GM12878 (cell line): ENCODE measurements at regions not wholly inside any gene's neighbourhood (a gene's known extent, or its start where the extent isn't known, plus 50 kb on each side); places are given as distances from the start of the nearest gene placed in this dataset.

Experiments
- ATAC-seq: fragments of 200-7000 bp; cut with Tn5 transposase; 3 replicates; pipeline ENCODE4 v1.9.1; 2020; ENCODE audit warnings: mild to moderate bottlenecking, moderate library complexity
- BruUV-seq: library from RNA; stranded (reverse); fragments of 400-500 nt; replicated peaks from 2 replicates; lab custom pipeline; 2021; lab: Mats Ljungman, UMichigan
- CTCF ChIA-PET: fragments of 300-600 bp; sonication (Branson Sonifier 250); formaldehyde crosslinking; extraction: SDS; loops from one replicate; lab custom pipeline; 2021; ENCODE audit warnings: inconsistent platforms; lab: Yijun Ruan, JAX
- POLR2A ChIA-PET: fragments of 350-600 bp; formaldehyde crosslinking; extraction: SDS; loops from one replicate; lab custom pipeline; 2021; ENCODE audit warnings: inconsistent platforms; lab: Charles Lee
- RAD21 ChIA-PET: fragments of 300-600 bp; sonication (Branson Sonifier 250); formaldehyde crosslinking; loops from one replicate; lab custom pipeline; 2023; ENCODE audit warnings: antibody characterized with exemption; ENCODE audit not compliant: unreplicated experiment; lab: Charles Lee
- SMC1A ChIA-PET: fragments of 300-600 bp; sonication (Branson Sonifier 250); formaldehyde crosslinking; loops from one replicate; lab custom pipeline; 2023; ENCODE audit not compliant: unreplicated experiment, uncharacterized antibody; lab: Charles Lee
- DNase-seq: peaks from one replicate; pipeline ENCODE4 v3.0.0-alpha.2; 2011; ENCODE audit warnings: low read depth, low spot score
- FAIRE-seq: peaks from 3 replicates; lab custom pipeline; 2011; peaks lifted over from hg19 to GRCh38; lab: Jason Lieb, UNC
- H2AFZ ChIP-seq: 2 replicates; pipeline ENCODE4 v1.6.0; 2011; ENCODE audit warnings: low read depth, low read length, control low read depth; ENCODE audit not compliant: control insufficient read depth
- H3K27ac ChIP-seq: 2 replicates; pipeline ENCODE4 v1.5.1; 2011; ENCODE audit warnings: control low read depth; ENCODE audit not compliant: control insufficient read depth, insufficient read depth
- H3K27me3 ChIP-seq, 2 experiments: replicated peaks in 1 of 2; 2 replicates each; pipeline versions ENCODE4 v1.6.0 to v1.6.1; 2011; ENCODE audit warnings: low read length in 1 of 2; ENCODE audit not compliant: control insufficient read depth in 2 of 2, insufficient read depth in 2 of 2
- H3K36me3 ChIP-seq, 2 experiments: 2 replicates each; pipeline ENCODE4 v1.5.1; 2011; ENCODE audit warnings: low read length in 1 of 2; ENCODE audit not compliant: control insufficient read depth in 2 of 2, insufficient read depth in 2 of 2
- H3K4me1 ChIP-seq: 2 replicates; pipeline ENCODE4 v1.6.1; 2011; ENCODE audit warnings: mild to moderate bottlenecking, low read length, moderate library complexity, mixed read lengths; ENCODE audit not compliant: control insufficient read depth, insufficient read depth
- H3K4me2 ChIP-seq: 2 replicates; pipeline ENCODE4 v1.6.0; 2011; ENCODE audit warnings: control low read depth; ENCODE audit not compliant: control insufficient read depth, insufficient read depth
- H3K4me3 ChIP-seq: fragments of 200-600 bp; sonication (generic); 2 replicates; pipeline ENCODE4 v1.5.1; 2016
- H3K79me2 ChIP-seq: 2 replicates; pipeline ENCODE4 v1.6.0; 2011; ENCODE audit warnings: low read length; ENCODE audit not compliant: control insufficient read depth, insufficient read depth
- H3K9ac ChIP-seq: 2 replicates; pipeline ENCODE4 v1.8.0; 2011; ENCODE audit warnings: low read length, control low read depth, mixed read lengths; ENCODE audit not compliant: control insufficient read depth, insufficient read depth
- H3K9me3 ChIP-seq: replicated peaks from 3 replicates; pipeline ENCODE4 v1.5.1; 2011; ENCODE audit warnings: mild to moderate bottlenecking, low read length; ENCODE audit not compliant: control insufficient read depth, insufficient read depth
- H4K20me1 ChIP-seq: 2 replicates; pipeline ENCODE4 v1.6.0; 2011; ENCODE audit not compliant: control insufficient read depth, insufficient read depth
- ASH2L ChIP-seq: fragments of 300-600, 200-600 bp; sonication (generic); IDR thresholded peaks from 2 replicates; pipeline ENCODE4 v1.6.1; 2017; ENCODE audit warnings: low read depth, mild to moderate bottlenecking, borderline replicate concordance
- CBX5 ChIP-seq: sonication (generic); IDR thresholded peaks from 2 replicates; pipeline ENCODE4 v1.6.1; 2016; ENCODE audit warnings: low read depth, moderate library complexity, mild to moderate bottlenecking, inconsistent platforms
- CHD1 ChIP-seq: IDR thresholded peaks from 2 replicates; pipeline ENCODE4 v1.6.1; 2012; ENCODE audit warnings: low read depth, low read length, improper control_type of control experiment
- EGR1 ChIP-seq, 2 experiments: IDR thresholded peaks; 1 replicate in 1 of 2; 2 replicates in 1 of 2; pipeline ENCODE4 v1.6.1; 2011 to 2012; ENCODE audit warnings: low read depth in 2 of 2, low read length in 2 of 2, borderline replicate concordance in 1 of 2, mild to moderate bottlenecking in 1 of 2, moderate library complexity in 1 of 2
- HDAC6 ChIP-seq: fragments of 200-600 bp; sonication (generic); IDR thresholded peaks from one replicate; pipeline ENCODE4 v1.8.0; 2017; ENCODE audit warnings: antibody characterized with exemption; ENCODE audit not compliant: unreplicated experiment
- IKZF2 ChIP-seq, 2 experiments: fragments of 450-650 bp; IDR thresholded peaks; 2 replicates each; pipeline ENCODE4 v1.6.1; 2017; ENCODE audit warnings: mild to moderate bottlenecking in 2 of 2, moderate library complexity in 2 of 2
- IRF4 ChIP-seq: IDR thresholded peaks from 2 replicates; pipeline ENCODE4 v1.6.1; 2011; ENCODE audit warnings: low read depth, low read length
- MAX ChIP-seq: IDR thresholded peaks from 2 replicates; pipeline ENCODE4 v1.6.1; 2012; ENCODE audit warnings: low read depth, low read length, improper control_type of control experiment
- MEF2B ChIP-seq: fragments of 450-650 bp; IDR thresholded peaks from 2 replicates; pipeline ENCODE4 v1.6.1; 2018; ENCODE audit warnings: mild to moderate bottlenecking, moderate library complexity; ENCODE audit not compliant: partially characterized antibody, poor library complexity, severe bottlenecking
- MTA3 ChIP-seq: IDR thresholded peaks from 2 replicates; pipeline ENCODE4 v1.6.1; 2012; ENCODE audit warnings: low read length, inconsistent platforms, borderline replicate concordance
- POU2F2 ChIP-seq: IDR thresholded peaks from 3 replicates; pipeline ENCODE4 v1.6.1; 2011; ENCODE audit warnings: low read depth, mild to moderate bottlenecking, low read length, borderline replicate concordance
- RBBP5 ChIP-seq: fragments of 200-600 bp; sonication (generic); conservative IDR thresholded peaks from 2 replicates; pipeline ENCODE4 v1.6.1; 2016
- REST ChIP-seq: IDR thresholded peaks from 2 replicates; pipeline ENCODE4 v1.6.1; 2012; ENCODE audit warnings: mild to moderate bottlenecking, low read depth, low read length
- SREBF2 ChIP-seq: IDR thresholded peaks from 2 replicates; pipeline ENCODE4 v1.6.1; 2012; ENCODE audit warnings: mild to moderate bottlenecking, low read length
- STAT3 ChIP-seq: IDR thresholded peaks from 2 replicates; pipeline ENCODE4 v1.6.1; 2011; ENCODE audit warnings: low read depth, low read length, improper control_type of control experiment
- WRNIP1 ChIP-seq: IDR thresholded peaks from 2 replicates; pipeline ENCODE4 v1.6.1; 2011; ENCODE audit warnings: low read depth, low read length, improper control_type of control experiment, borderline replicate concordance
- ZBED1 ChIP-seq: IDR thresholded peaks from 2 replicates; pipeline ENCODE4 v1.6.1; 2016; ENCODE audit warnings: borderline replicate concordance
- ZSCAN29 ChIP-seq: fragments of 450-650 bp; IDR thresholded peaks from 2 replicates; pipeline ENCODE4 v1.6.1; 2017; ENCODE audit warnings: mild to moderate bottlenecking, moderate library complexity
- WGBS: methylation state at CpG from one replicate; pipeline ENCODE4 v1.1.6; 2016; ENCODE audit warnings: low lambda C conversion rate; ENCODE audit not compliant: insufficient replicate concordance, insufficient coverage; ENCODE audit errors: missing lambda C conversion rate; 5-methylcytosine and 5-hydroxymethylcytosine counted together
- in situ Hi-C: fragments of 300-500 bp; cut with MboI; formaldehyde crosslinking; loops from 9 replicates; pipeline ENCODE4 v1.14.3; 2018; ENCODE audit warnings: mixed read lengths
- intact Hi-C: fragments of 100-400 bp; cut with micrococcal nuclease; formaldehyde crosslinking; loops from one replicate; pipeline ENCODE4 v1.14.2; 2022; ENCODE audit not compliant: unreplicated experiment
- TF ChIP-seq, protein P1 (sequence below): IDR thresholded peaks from 2 replicates; pipeline ENCODE4 v1.6.1; 2012; ENCODE audit warnings: low read depth, low read length, improper control_type of control experiment
- TF ChIP-seq, protein P2 (sequence below): IDR thresholded peaks from 2 replicates; pipeline ENCODE4 v1.6.1; 2011; ENCODE audit warnings: low read depth, low read length, improper control_type of control experiment, borderline replicate concordance

DNA sequence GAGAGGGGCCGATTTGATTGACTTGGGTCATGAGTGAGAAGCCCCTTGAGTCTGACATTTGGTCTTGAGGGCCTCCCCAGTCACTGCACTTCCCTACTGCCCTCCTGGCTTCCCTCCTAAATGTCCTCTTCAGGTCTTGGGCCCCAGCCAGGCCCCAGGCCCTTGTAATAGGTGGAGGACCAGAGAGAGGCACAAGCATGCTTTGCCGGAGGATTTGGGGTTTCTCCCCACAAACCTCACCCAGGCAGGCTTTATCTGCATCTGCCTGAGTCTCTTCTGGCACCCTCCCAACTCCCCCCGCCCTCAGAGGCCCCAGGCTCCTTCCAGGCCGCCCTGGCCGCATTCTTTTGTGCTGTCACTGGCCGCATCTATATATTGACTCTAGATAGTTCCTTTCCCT, 270.7 kb downstream of the HAUS1 start:
- ChIA-PET POLR2A (no interaction called here), RAD21 (no interaction called here), SMC1A (no interaction called here), CTCF (no interaction called here)
- DNase-seq (no peak), FAIRE-seq (no peak), ATAC-seq (no peak)
- no peaks in the 10 kb centered on the region for H3K79me2 ChIP-seq
- no peak overlapping the region for H3K4me3 ChIP-seq
- BruUV-seq: no TSS peak
- no peak overlapping the region for H3K4me2 ChIP-seq
- in situ Hi-C loops (no loop called here), intact Hi-C loops (no loop called here)
- H3K9me3 ChIP-seq: no peaks in the 10 kb centered on the region; the same call in 2 of the 3 replicates
- H3K27ac ChIP-seq: no peak overlapping the region
- 5% methylated on average over 6 of the region's 6 CpGs for WGBS
- no peak overlapping the region for H2AFZ ChIP-seq
- H3K4me1 ChIP-seq: no peaks in the 10 kb centered on the region
- no peaks in the 10 kb centered on the region for H3K36me3 ChIP-seq
- no peak overlapping the region for H3K9ac ChIP-seq
- TF ChIP-seq WRNIP1 (no peak), EGR1 (IDR thresholded peaks at IDR 0.05; ENCODE audit: borderline replicate concordance in 1 of 2, low read depth in 2 of 2, low read length in 2 of 2) (no peak), CHD1 (no peak), MEF2B (no peak), SREBF2 (no peak), HDAC6 (no peak), REST (no peak), CBX5 (no peak), MAX (no peak), POU2F2 (no peak), IKZF2 (IDR thresholded peaks at IDR 0.05) (no peak), STAT3 (no peak), ASH2L (no peak), RBBP5 (no peak), IRF4 (no peak), ZBED1 (no peak), ZSCAN29 (no peak), MTA3 (no peak)
- TF ChIP-seq, protein P1, sequence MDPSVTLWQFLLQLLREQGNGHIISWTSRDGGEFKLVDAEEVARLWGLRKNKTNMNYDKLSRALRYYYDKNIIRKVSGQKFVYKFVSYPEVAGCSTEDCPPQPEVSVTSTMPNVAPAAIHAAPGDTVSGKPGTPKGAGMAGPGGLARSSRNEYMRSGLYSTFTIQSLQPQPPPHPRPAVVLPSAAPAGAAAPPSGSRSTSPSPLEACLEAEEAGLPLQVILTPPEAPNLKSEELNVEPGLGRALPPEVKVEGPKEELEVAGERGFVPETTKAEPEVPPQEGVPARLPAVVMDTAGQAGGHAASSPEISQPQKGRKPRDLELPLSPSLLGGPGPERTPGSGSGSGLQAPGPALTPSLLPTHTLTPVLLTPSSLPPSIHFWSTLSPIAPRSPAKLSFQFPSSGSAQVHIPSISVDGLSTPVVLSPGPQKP: no peak
- TF ChIP-seq, protein P2, sequence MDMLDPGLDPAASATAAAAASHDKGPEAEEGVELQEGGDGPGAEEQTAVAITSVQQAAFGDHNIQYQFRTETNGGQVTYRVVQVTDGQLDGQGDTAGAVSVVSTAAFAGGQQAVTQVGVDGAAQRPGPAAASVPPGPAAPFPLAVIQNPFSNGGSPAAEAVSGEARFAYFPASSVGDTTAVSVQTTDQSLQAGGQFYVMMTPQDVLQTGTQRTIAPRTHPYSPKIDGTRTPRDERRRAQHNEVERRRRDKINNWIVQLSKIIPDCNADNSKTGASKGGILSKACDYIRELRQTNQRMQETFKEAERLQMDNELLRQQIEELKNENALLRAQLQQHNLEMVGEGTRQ: no peak
- no peaks in the 10 kb centered on the region for H4K20me1 ChIP-seq
- no peaks in the 10 kb centered on the region for H3K27me3 ChIP-seq
